ENCODE measurements at regions not wholly inside any gene's neighbourhood (a gene's known extent, or its start where the extent isn't known, plus 50 kb on each side); places are given as distances from the start of the nearest gene placed in this dataset.
"Not testable (repeated sequence)": the region's sequence is repeated elsewhere in the genome, so short reads cannot be mapped to it uniquely, and the experiment has no call there.

- DNase-seq, result no peak
Measured at GRCh38 chr2:16090650-16091575, 150.6 kb downstream of the MYCN start.

DNA sequence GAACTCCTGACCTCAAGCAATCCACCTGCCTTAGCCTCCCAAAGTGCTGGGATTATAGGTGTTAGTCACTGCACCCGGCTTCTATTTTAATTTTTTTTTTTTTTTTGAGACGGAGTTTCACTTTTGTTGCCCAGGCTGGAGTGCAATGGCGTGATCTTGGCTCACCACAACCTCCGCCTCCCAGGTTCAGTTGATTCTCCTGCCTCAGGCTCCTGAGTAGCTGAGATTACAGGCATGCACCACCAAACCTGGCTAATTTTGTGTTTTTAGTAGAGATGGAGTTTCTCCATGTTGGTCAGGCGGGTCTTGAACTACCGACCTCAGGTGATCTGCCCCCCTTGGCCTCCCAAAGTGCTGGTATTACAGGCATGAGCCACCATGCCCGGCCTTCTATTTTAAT, 149.1 kb downstream of the MYCN start:
- not testable (repeated sequence) for DNase-seq

DNA sequence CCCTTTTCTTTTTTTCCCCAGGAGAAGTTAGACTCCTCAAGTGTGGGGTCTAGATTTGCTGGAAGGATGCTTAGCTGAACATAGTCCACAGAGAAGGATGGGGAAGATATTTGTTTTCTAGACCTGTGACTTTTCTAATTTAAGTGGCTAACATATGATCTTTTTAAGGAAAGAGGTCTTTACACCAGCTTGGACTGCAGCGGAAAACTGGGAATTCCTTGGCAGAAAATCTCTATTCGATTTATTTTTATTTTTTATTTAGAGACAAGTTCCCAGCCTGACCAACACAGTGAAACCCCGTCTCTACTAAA, 148.4 kb downstream of the MYCN start:
- DNase-seq, result no peak

- DNase-seq, result no peak
Measured at GRCh38 chr2:16088035-16088801, 147.9 kb downstream of the MYCN start.

- not testable (repeated sequence) for DNase-seq
Measured at GRCh38 chr2:16086136-16086535, 145.8 kb downstream of the MYCN start.

DNA sequence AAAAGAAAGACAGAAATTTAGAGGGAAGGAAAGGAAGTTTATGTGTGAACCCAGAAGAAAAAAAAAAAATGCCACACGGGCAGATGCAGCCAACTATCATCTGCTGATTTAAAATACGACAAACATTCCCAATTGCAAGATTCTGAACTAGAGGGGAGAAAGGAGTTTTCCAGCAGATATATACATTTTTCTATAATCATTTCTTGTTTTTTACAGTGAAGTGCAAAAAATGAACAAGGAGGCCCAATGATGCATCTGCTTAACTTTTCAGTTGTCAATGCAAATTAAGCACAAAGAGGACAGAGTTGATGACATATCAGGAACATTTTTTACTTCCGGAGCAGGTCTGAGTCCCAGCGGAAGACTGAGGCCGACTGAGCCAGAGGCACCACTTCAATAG, 144.7 kb downstream of the MYCN start:
- no peak for DNase-seq

DNA sequence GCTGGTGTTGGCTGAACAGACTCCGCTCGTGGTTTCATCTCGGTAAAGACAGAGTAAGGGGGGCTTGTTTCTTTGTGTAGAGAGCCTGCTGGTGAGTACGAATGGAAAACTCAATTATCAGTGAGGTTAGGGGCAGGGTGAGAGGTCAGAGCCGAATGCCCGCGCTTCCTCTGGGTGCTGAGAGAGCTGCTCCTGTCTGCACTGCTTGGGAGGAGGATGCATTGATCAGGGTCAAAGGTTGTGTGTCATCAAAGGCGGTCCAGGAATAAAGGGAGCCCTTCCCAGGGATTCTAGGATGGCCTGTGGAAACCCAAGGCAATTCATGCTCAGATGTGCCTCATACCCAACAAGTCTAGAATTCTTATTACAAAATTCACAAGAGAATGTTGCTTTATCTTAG, 143.9 kb downstream of the MYCN start:
- no peak for DNase-seq

DNA sequence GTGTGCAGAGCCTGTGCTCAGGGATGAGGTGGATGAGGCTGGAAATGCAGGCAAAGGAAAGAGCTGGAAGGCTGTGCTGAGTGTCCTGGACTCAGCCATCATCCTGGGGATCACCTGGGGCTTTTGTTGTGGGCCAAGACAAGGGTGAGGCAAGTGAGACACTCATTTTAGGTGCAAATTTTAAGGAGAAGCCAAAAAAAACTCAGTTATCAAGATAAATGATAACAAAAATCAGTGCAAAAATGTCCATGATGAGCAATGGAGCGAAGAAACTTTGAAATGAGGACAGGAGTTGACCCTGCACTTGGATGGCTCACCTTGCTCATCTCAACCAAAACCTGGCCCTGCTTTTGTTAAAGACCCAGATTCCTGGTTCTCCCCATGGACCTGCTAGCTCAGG, 141.9 kb downstream of the MYCN start:
- DNase-seq, result no peak

- no peak for DNase-seq
Measured at GRCh38 chr2:16081316-16082200, 141.2 kb downstream of the MYCN start.

DNA sequence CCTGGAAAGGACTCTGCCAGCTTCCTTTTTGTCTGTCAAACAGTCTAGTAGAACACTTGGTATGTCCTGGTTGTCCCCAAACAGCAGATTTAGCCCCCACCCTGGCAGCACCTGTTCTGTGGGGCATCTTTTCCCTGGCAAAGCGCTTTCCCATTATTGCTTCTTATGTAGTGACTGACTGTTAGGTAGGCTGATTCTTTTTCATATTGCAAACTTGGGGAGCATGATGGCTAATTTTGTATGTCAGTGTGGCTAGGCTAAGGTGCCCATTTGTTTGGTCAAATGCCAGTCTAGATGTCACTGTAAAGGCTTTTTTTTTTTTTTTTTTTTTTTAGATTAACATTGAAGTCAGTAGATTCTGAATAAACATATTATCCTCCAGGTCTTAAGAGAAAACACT, 140.2 kb downstream of the MYCN start:
- DNase-seq, result no peak

DNA sequence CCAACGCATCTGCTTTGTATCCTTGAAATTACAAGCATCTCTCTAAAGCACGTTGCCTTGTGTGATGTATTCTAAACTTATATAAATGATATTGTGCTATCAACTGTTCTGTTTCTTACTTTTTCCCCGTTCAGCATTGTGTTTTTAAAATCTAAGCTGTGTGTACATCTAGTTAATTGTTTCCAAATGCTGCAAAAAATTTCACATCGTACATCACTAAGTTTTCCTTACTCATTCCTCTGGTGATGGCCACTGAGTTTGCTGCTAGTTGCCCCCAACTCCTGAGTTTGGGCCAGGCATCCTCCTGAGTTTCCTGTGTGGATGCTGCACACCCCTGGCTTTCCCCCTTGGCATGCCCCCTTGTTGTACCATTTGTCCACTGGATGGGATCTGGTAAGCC, 139.7 kb downstream of the MYCN start:
- DNase-seq, result no peak

GRCh38 chr2:16079637-16080036, 139.3 kb downstream of the MYCN start:
- DNase-seq, result no peak

- no peak for DNase-seq
Measured at GRCh38 chr2:16077601-16078000, 137.3 kb downstream of the MYCN start.

GRCh38 chr2:16076911-16077310, 136.6 kb downstream of the MYCN start:
- no peak for DNase-seq

- no peak for DNase-seq
Measured at GRCh38 chr2:16075045-16076012, 135.0 kb downstream of the MYCN start.

- no peak for DNase-seq
Measured at GRCh38 chr2:16073921-16074425, 133.6 kb downstream of the MYCN start.

DNA sequence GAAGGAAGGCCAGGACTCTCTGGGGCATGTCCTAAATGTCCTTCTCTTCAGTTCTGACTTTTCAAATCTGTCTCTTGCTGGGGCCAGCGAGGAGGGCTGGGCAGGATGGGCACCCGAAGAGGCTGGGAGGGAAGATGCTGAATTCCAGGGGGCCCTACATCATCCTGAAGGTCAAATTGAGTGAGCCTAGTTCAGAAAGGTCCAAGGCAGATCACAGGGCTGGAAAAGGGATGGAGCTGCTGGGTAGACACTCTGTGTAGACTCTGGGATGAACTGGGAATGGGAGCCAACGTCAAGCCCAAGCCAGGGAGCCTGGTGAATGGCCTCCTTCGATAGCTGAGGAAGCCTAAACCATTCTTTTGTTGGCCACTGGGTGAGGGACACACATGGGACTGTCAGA, 133.1 kb downstream of the MYCN start:
- DNase-seq, result no peak

GRCh38 chr2:16072638-16073290, 132.4 kb downstream of the MYCN start:
- no peak for DNase-seq

- DNase-seq, result no peak
Measured at GRCh38 chr2:16071865-16072637, 131.7 kb downstream of the MYCN start.
